ENCODE measurements at regions not wholly inside any gene's neighbourhood (a gene's known extent, or its start where the extent isn't known, plus 50 kb on each side); places are given as distances from the start of the nearest gene placed in this dataset.
"Not testable (repeated sequence)": the region's sequence is repeated elsewhere in the genome, so short reads cannot be mapped to it uniquely, and the experiment has no call there.

DNA sequence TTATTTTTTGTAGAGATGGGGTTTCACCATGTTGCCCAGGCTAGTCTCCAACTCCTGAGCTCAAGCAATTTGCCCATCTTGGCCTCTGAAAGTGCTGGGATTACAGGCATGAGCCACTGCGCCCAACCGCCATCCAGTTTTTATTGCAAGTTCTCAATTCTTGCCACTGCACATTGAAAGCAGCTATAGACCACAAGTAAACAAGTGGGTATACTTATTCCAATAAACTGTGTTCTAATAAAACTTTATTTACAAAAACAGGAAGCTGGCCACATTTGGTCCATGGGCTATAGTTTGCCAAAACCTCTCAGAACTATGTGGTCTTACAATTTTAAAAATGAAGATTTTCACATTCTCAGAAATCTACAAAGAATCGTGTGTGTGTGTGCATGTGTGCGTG lies 313.6 kb upstream of the RASGEF1B start:
- Histone ChIP-seq H3K36me3 (ENCODE audit: control insufficient read depth in 2 of 2, insufficient read depth in 2 of 2, low read length in 2 of 2) (no peaks in the 10 kb centered on the region), H3K27ac (ENCODE audit: low read depth in 2 of 2, low read length in 2 of 2) (no peak overlapping the region), H3K4me1 (ENCODE audit: control insufficient read depth in 2 of 2, insufficient read depth in 2 of 2, low read length in 2 of 2) (peaks cover 0 to 7% of the 10 kb centered on the region in 2 donors), H3K4me3 (ENCODE audit: low read length in 2 of 2) (no peak overlapping the region), H3K9me3 (ENCODE audit: control insufficient read depth in 2 of 2, low read length in 2 of 2) (no peaks in the 10 kb centered on the region), H3K9ac (ENCODE audit: low read depth in 1 of 2, low read length in 2 of 2) (no peak overlapping the region), H3K27me3 (ENCODE audit: control insufficient read depth in 2 of 2, insufficient read depth in 2 of 2, low read length in 2 of 2) (no peaks in the 10 kb centered on the region)

DNA sequence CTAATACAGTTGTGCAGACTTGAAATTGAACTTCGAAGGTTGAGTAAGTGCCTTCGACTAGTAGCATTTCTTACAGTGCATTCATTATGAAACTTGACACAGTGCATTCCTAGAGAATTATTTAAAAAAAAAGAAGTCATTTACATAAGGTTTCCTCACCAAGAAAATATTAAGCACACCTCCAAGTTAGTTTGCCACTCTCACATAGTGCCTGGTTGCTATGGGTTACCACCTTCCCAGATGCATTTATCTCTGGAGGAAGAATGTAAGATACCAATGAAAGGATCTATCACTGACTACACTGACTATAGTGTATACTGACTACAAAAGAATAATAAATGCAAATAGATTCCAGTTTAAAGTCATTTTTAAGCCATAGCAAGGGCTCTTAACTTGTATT lies 311.9 kb upstream of the RASGEF1B start:
- H3K27me3 ChIP-seq (ENCODE audit: control insufficient read depth in 2 of 2, insufficient read depth in 2 of 2, low read length in 2 of 2) = no peaks in the 10 kb centered on the region
- H3K4me1 ChIP-seq (ENCODE audit: control insufficient read depth in 2 of 2, insufficient read depth in 2 of 2, low read length in 2 of 2) = peaks cover 0 to 7% of the 10 kb centered on the region in 2 donors
- H3K9me3 ChIP-seq (ENCODE audit: control insufficient read depth in 2 of 2, low read length in 2 of 2) = no peaks in the 10 kb centered on the region
- no peaks in the 10 kb centered on the region for H3K36me3 ChIP-seq (ENCODE audit: control insufficient read depth in 2 of 2, insufficient read depth in 2 of 2, low read length in 2 of 2)
- no peak overlapping the region for H3K4me3 ChIP-seq (ENCODE audit: low read length in 2 of 2)
- no peak overlapping the region for H3K27ac ChIP-seq (ENCODE audit: low read depth in 2 of 2, low read length in 2 of 2)
- H3K9ac ChIP-seq (ENCODE audit: low read depth in 1 of 2, low read length in 2 of 2) = no peak overlapping the region

DNA sequence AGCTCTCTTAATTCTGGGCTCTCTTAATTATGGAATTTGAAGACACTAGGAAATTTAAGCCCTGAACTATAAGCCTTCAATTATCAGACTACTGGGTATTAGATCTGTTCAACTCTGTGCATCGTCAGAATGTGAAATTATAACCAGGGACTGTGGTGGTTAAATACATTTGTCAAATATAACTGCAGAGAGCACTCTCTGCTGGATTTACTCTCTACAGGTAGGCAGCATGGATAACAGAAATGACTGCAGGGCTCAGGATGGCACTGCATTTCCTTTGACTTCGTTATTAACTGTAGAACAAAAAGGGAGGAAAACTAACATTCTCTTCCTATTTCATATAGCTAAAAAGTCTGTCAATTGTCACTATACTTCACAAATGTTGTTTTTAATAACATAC lies 310.1 kb upstream of the RASGEF1B start:
- Histone ChIP-seq H3K9ac (ENCODE audit: low read depth in 1 of 2, low read length in 2 of 2) (no peak overlapping the region), H3K4me1 (ENCODE audit: control insufficient read depth in 2 of 2, insufficient read depth in 2 of 2, low read length in 2 of 2) (peaks cover 0 to 6% of the 10 kb centered on the region in 2 donors), H3K36me3 (ENCODE audit: control insufficient read depth in 2 of 2, insufficient read depth in 2 of 2, low read length in 2 of 2) (no peaks in the 10 kb centered on the region), H3K27me3 (ENCODE audit: control insufficient read depth in 2 of 2, insufficient read depth in 2 of 2, low read length in 2 of 2) (no peaks in the 10 kb centered on the region), H3K27ac (ENCODE audit: low read depth in 2 of 2, low read length in 2 of 2) (no peak overlapping the region), H3K4me3 (ENCODE audit: low read length in 2 of 2) (no peak overlapping the region), H3K9me3 (ENCODE audit: control insufficient read depth in 2 of 2, low read length in 2 of 2) (no peaks in the 10 kb centered on the region)

DNA sequence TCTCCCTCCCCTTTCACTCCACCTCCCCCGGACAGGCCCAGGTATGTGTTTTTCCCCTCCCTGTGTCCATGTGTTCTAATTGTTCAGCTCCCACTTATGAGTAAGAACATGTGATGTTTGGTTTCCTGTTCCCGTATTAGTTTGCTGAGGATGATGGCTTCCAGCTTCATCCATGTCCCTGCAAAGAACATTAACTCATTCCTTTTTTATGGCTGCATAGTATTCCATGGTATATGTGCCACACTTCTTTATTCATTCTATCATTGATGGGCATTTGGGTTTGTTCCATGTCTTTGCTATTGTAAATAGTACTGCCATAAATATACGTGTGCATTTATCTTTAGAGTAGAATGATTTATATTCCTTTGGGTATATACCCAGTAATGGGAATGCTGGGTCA lies 306.0 kb upstream of the RASGEF1B start:
- not testable (repeated sequence) for H3K27me3 ChIP-seq (ENCODE audit: control insufficient read depth in 2 of 2, insufficient read depth in 2 of 2, low read length in 2 of 2); H3K27ac ChIP-seq (ENCODE audit: low read depth in 2 of 2, low read length in 2 of 2); H3K9ac ChIP-seq (ENCODE audit: low read depth in 1 of 2, low read length in 2 of 2); H3K36me3 ChIP-seq (ENCODE audit: control insufficient read depth in 2 of 2, insufficient read depth in 2 of 2, low read length in 2 of 2); H3K4me3 ChIP-seq (ENCODE audit: low read length in 2 of 2); H3K9me3 ChIP-seq (ENCODE audit: control insufficient read depth in 2 of 2, low read length in 2 of 2); H3K4me1 ChIP-seq (ENCODE audit: control insufficient read depth in 2 of 2, insufficient read depth in 2 of 2, low read length in 2 of 2)

DNA sequence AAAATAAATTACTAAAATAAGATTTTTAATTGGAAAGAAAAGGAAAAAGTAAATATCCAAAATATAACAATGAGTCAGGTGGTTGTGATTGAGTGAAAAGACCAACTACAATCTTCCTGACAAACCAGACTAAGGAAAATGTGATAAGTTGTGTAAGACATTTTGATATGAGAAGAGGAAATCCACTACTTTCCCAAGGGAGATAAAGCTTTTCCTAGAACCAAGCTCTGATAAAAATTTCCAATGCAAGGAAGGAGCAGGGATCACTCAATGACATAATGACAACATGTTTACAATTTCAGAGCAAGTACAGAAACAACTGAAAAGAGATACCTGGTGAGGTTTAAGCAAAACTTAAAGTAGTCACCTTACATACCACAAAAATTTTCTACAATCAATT lies 305.1 kb upstream of the RASGEF1B start:
- no peak overlapping the region for H3K27ac ChIP-seq (ENCODE audit: low read depth in 2 of 2, low read length in 2 of 2)
- H3K9ac ChIP-seq (ENCODE audit: low read depth in 1 of 2, low read length in 2 of 2) = no peak overlapping the region
- H3K9me3 ChIP-seq (ENCODE audit: control insufficient read depth in 2 of 2, low read length in 2 of 2) = no peaks in the 10 kb centered on the region
- H3K27me3 ChIP-seq (ENCODE audit: control insufficient read depth in 2 of 2, insufficient read depth in 2 of 2, low read length in 2 of 2) = no peaks in the 10 kb centered on the region
- no peaks in the 10 kb centered on the region for H3K36me3 ChIP-seq (ENCODE audit: control insufficient read depth in 2 of 2, insufficient read depth in 2 of 2, low read length in 2 of 2)
- H3K4me1 ChIP-seq (ENCODE audit: control insufficient read depth in 2 of 2, insufficient read depth in 2 of 2, low read length in 2 of 2) = no peaks in the 10 kb centered on the region
- no peak overlapping the region for H3K4me3 ChIP-seq (ENCODE audit: low read length in 2 of 2)

DNA sequence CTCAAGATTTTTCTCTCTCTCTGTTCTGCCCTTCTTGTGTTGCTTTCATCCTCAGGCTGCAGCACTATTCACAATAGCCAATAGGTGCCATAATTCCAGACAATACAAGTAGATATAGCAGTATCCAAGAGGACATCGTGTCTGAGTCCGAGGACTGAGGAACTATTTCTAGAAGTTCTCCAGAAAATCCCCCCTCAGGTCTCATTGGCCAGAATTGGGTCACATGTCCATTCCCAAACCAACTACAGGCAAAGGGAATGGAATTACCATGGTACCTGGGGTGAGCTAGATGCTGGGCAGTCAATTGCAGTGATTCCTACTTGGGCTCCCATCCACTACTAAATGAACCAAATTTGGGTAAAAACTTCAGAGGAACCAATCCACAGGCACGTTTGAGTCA lies 301.9 kb upstream of the RASGEF1B start:
- no peak overlapping the region for H3K9ac ChIP-seq (ENCODE audit: low read depth in 1 of 2, low read length in 2 of 2)
- H3K27ac ChIP-seq (ENCODE audit: low read depth in 2 of 2, low read length in 2 of 2) = no peak overlapping the region
- H3K36me3 ChIP-seq (ENCODE audit: control insufficient read depth in 2 of 2, insufficient read depth in 2 of 2, low read length in 2 of 2) = no peaks in the 10 kb centered on the region
- H3K9me3 ChIP-seq (ENCODE audit: control insufficient read depth in 2 of 2, low read length in 2 of 2) = no peaks in the 10 kb centered on the region
- no peak overlapping the region for H3K4me3 ChIP-seq (ENCODE audit: low read length in 2 of 2)
- no peaks in the 10 kb centered on the region for H3K4me1 ChIP-seq (ENCODE audit: control insufficient read depth in 2 of 2, insufficient read depth in 2 of 2, low read length in 2 of 2)
- no peaks in the 10 kb centered on the region for H3K27me3 ChIP-seq (ENCODE audit: control insufficient read depth in 2 of 2, insufficient read depth in 2 of 2, low read length in 2 of 2)

DNA sequence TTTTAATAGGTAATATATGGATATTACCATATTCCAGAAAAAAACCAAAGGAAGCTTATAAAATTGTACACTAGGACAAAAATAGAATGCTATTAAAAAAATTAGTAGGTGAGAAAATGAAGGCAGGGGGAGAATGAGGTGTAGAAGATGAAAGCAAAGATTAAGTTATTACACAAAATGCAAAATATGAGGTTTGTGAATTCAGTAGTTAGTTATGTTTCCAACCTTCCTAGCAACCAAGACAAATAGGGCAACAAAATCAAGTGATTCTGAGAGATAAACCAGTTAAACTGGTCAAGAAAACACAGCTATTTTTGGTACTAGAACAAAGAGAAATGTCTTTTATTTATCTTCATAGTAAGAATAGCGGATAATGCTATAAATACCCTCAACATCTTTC lies 300.0 kb upstream of the RASGEF1B start:
- no peaks in the 10 kb centered on the region for H3K27me3 ChIP-seq (ENCODE audit: control insufficient read depth in 2 of 2, insufficient read depth in 2 of 2, low read length in 2 of 2)
- no peaks in the 10 kb centered on the region for H3K36me3 ChIP-seq (ENCODE audit: control insufficient read depth in 2 of 2, insufficient read depth in 2 of 2, low read length in 2 of 2)
- H3K9ac ChIP-seq (ENCODE audit: low read depth in 1 of 2, low read length in 2 of 2) = no peak overlapping the region
- H3K4me1 ChIP-seq (ENCODE audit: control insufficient read depth in 2 of 2, insufficient read depth in 2 of 2, low read length in 2 of 2) = no peaks in the 10 kb centered on the region
- H3K4me3 ChIP-seq (ENCODE audit: low read length in 2 of 2) = no peak overlapping the region
- no peaks in the 10 kb centered on the region for H3K9me3 ChIP-seq (ENCODE audit: control insufficient read depth in 2 of 2, low read length in 2 of 2)
- H3K27ac ChIP-seq (ENCODE audit: low read depth in 2 of 2, low read length in 2 of 2) = no peak overlapping the region

DNA sequence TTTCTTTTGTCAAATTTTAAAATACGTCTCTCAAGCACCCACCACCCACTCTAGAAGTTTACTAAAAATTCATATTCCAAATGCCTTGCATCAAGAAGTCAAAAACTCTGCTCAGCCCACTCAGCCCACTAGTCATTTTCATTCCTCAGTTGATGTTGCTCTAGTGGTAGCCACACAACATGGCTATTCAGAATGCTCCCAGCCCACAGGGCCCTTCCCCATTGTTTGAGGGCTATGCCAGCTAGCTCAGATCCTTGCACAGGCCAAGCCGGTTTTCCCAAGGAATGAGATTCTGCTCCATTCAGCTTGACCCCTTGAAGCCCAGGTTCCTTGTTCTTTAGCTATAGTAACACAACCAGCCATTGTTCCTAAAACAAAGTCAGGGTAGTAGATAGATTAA lies 297.5 kb upstream of the RASGEF1B start:
- Histone ChIP-seq H3K27me3 (ENCODE audit: control insufficient read depth in 2 of 2, insufficient read depth in 2 of 2, low read length in 2 of 2) (no peaks in the 10 kb centered on the region), H3K36me3 (ENCODE audit: control insufficient read depth in 2 of 2, insufficient read depth in 2 of 2, low read length in 2 of 2) (no peaks in the 10 kb centered on the region), H3K4me3 (ENCODE audit: low read length in 2 of 2) (no peak overlapping the region), H3K27ac (ENCODE audit: low read depth in 2 of 2, low read length in 2 of 2) (no peak overlapping the region), H3K9me3 (ENCODE audit: control insufficient read depth in 2 of 2, low read length in 2 of 2) (no peaks in the 10 kb centered on the region), H3K9ac (ENCODE audit: low read depth in 1 of 2, low read length in 2 of 2) (no peak overlapping the region), H3K4me1 (ENCODE audit: control insufficient read depth in 2 of 2, insufficient read depth in 2 of 2, low read length in 2 of 2) (no peaks in the 10 kb centered on the region)

DNA sequence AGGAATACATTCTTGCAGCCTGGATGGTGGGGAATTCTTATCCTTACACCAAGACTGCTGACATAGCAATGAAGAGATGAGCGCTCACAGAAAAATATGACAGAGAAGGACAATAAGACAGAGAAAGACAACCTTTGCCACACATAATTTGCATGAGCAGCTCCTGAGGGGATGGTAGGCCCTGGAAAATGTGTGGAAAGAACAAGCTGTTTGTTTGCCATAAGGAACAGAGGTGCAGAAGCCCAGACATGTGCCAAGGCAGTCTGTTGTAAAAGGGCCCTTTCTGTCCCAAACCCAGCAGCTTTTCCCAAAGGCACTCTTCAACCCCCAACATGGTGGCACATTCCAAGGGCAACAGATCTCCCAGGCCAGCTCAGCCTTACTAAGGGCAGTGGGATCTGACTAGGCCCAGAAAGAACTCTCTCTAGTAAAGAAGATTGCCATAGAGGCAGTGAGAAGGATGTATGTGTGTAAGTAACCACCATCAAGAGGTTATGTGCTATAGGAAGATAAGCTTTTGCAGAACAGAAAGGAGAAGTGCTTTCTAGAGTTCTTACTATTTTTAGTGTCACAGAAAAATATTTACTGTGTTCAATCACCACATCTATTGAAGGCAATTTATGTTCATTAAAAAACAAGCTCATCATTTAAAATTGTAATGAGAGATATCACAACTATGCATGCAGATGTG lies 287.0 kb upstream of the RASGEF1B start:
- no peak overlapping the region for H3K4me3 ChIP-seq (ENCODE audit: low read length in 2 of 2)
- no peaks in the 10 kb centered on the region for H3K9me3 ChIP-seq (ENCODE audit: control insufficient read depth in 2 of 2, low read length in 2 of 2)

DNA sequence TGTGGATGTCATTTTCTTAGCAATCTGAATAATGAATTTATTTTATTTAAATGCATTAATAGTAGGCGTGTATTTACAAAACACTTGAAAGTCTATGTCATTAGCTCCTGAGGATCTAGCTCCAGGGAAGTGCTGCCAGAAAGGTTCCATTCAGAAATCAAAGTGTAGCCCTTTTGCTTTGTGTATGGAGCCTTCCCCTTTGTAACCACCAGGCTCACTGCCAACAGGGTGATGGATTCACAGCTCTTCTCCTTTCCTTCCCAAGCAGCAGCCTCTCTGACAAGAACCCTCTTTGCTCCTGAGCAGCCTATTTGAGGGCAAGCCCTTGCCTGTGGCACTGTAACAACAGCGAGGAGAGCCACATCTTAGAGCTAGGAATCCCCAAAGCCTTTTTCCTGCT lies 286.0 kb upstream of the RASGEF1B start:
- Histone ChIP-seq H3K4me3 (ENCODE audit: low read length in 2 of 2) (no peak overlapping the region), H3K9me3 (ENCODE audit: control insufficient read depth in 2 of 2, low read length in 2 of 2) (no peaks in the 10 kb centered on the region), H3K27ac (ENCODE audit: low read depth in 2 of 2, low read length in 2 of 2) (no peak overlapping the region), H3K4me1 (ENCODE audit: control insufficient read depth in 2 of 2, insufficient read depth in 2 of 2, low read length in 2 of 2) (no peaks in the 10 kb centered on the region), H3K36me3 (ENCODE audit: control insufficient read depth in 2 of 2, insufficient read depth in 2 of 2, low read length in 2 of 2) (no peaks in the 10 kb centered on the region), H3K27me3 (ENCODE audit: control insufficient read depth in 2 of 2, insufficient read depth in 2 of 2, low read length in 2 of 2) (no peaks in the 10 kb centered on the region), H3K9ac (ENCODE audit: low read depth in 1 of 2, low read length in 2 of 2) (no peak overlapping the region)

More for the DNA sequence above, 287.0 kb upstream of the RASGEF1B start:
- Histone ChIP-seq H3K9ac (ENCODE audit: low read depth in 1 of 2, low read length in 2 of 2) (no peak overlapping the region), H3K27me3 (ENCODE audit: control insufficient read depth in 2 of 2, insufficient read depth in 2 of 2, low read length in 2 of 2) (no peaks in the 10 kb centered on the region), H3K27ac (ENCODE audit: low read depth in 2 of 2, low read length in 2 of 2) (no peak overlapping the region), H3K36me3 (ENCODE audit: control insufficient read depth in 2 of 2, insufficient read depth in 2 of 2, low read length in 2 of 2) (no peaks in the 10 kb centered on the region), H3K4me1 (ENCODE audit: control insufficient read depth in 2 of 2, insufficient read depth in 2 of 2, low read length in 2 of 2) (no peaks in the 10 kb centered on the region)

DNA sequence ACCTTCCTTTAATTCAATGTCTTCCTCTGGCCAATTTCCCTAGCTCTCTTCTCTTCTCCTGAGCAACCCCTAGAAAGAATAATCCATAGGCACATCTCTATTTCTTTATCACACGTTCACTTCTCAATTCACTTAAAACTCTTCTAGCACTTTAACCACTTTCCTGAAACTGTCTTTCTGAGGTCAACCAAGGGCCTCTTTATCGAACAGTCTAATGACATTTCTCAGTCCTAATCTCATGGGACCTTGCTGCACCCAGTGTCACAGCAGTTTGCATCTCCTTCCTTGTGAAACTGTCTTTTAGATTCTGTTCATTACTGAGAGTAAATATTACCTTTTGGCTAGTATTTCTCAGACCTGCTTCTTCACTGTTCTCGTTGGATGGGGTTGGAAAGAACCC lies 285.3 kb upstream of the RASGEF1B start:
- no peaks in the 10 kb centered on the region for H3K36me3 ChIP-seq (ENCODE audit: control insufficient read depth in 2 of 2, insufficient read depth in 2 of 2, low read length in 2 of 2)
- H3K4me1 ChIP-seq (ENCODE audit: control insufficient read depth in 2 of 2, insufficient read depth in 2 of 2, low read length in 2 of 2) = no peaks in the 10 kb centered on the region
- H3K9ac ChIP-seq (ENCODE audit: low read depth in 1 of 2, low read length in 2 of 2) = no peak overlapping the region

More for the DNA sequence above, 285.3 kb upstream of the RASGEF1B start:
- H3K27me3 ChIP-seq (ENCODE audit: control insufficient read depth in 2 of 2, insufficient read depth in 2 of 2, low read length in 2 of 2) = no peaks in the 10 kb centered on the region
- H3K27ac ChIP-seq (ENCODE audit: low read depth in 2 of 2, low read length in 2 of 2) = no peak overlapping the region
- H3K9me3 ChIP-seq (ENCODE audit: control insufficient read depth in 2 of 2, low read length in 2 of 2) = no peaks in the 10 kb centered on the region
- H3K4me3 ChIP-seq (ENCODE audit: low read length in 2 of 2) = no peak overlapping the region

Data from mucosa of rectum (tissue), 2 donors.